ENCODE measurements at regions not wholly inside any gene's neighbourhood (a gene's known extent, or its start where the extent isn't known, plus 50 kb on each side); places are given as distances from the start of the nearest gene placed in this dataset.

- TF ChIP-seq ZBTB44 (CRISPR knock-in tag; IDR thresholded peaks at IDR 0.05) (no peak), KLF6 (CRISPR knock-in tag; IDR thresholded peaks at IDR 0.05) (no peak), ZNF549 (CRISPR knock-in tag; IDR thresholded peaks at IDR 0.05) (no peak), SP140L (CRISPR knock-in tag; IDR thresholded peaks at IDR 0.05; ENCODE audit: borderline replicate concordance) (no peak), RARG (CRISPR knock-in tag; IDR thresholded peaks at IDR 0.05; ENCODE audit: low read depth) (no peak), THAP7 (CRISPR knock-in tag; IDR thresholded peaks at IDR 0.05) (no peak), CSRNP2 (CRISPR knock-in tag; conservative IDR thresholded peaks at IDR 0.05; ENCODE audit: low read depth) (no peak)
Observed at GRCh38 chr1:109824349-109825115, 60.8 kb upstream of the EPS8L3 start (continued).
